SK-N-DZ (cell line): ENCODE measurements at regions not wholly inside any gene's neighbourhood (a gene's known extent, or its start where the extent isn't known, plus 50 kb on each side); places are given as distances from the start of the nearest gene placed in this dataset.
"Not testable (repeated sequence)": the region's sequence is repeated elsewhere in the genome, so short reads cannot be mapped to it uniquely, and the experiment has no call there.

Experiments used
- DNase-seq: peaks from one replicate; pipeline ENCODE4 v3.0.0-alpha.2; 2015; ENCODE audit warnings: low spot score

GRCh38 chrX:23458957-23459356 lies 124.3 kb downstream of the PTCHD1 start:
- not testable (repeated sequence) for DNase-seq

- no peak for DNase-seq
Measured at GRCh38 chrX:23465105-23465791, 130.6 kb downstream of the PTCHD1 start.

DNA sequence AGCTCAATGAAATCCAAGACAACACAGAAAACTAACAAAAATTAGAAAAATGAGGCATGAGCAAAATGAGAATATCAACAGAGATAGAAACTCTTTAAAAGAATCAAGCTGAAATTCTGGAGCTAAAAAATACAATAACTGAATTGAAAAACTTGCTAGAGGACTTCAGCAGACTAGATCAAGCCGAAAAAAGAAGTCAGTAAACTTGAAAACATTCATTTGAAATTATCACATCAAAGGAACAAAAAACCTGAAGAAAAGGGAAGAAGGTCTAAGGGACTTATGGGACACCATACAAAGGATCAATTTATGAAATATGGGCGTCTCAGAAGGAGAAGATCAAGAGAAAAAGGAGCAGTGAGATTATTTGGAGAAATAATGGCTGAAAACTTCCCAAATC lies 131.3 kb downstream of the PTCHD1 start:
- no peak for DNase-seq

GRCh38 chrX:23478056-23478455 lies 143.4 kb downstream of the PTCHD1 start:
- DNase-seq = no peak

GRCh38 chrX:23478561-23478960 lies 143.9 kb downstream of the PTCHD1 start:
- DNase-seq = no peak

DNA sequence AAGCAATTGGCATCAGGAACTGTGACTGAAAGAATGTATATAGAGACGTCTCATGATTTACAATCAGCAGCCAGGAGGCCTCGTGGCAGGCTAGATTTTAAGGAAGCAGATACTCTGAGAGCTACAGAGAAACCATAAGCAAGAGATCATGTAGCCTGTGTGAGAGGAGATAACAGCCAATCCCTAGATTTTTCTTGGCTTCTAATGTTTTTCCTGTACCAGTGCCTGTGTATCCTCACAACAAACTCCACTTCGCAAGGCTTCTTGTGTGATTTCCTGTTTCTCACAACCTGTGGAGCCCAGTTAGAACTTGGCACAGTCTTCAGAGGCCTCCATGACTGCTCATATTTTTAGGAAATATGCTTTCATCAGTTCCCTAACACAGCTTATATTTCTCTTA lies 147.9 kb downstream of the PTCHD1 start:
- DNase-seq = no peak

DNA sequence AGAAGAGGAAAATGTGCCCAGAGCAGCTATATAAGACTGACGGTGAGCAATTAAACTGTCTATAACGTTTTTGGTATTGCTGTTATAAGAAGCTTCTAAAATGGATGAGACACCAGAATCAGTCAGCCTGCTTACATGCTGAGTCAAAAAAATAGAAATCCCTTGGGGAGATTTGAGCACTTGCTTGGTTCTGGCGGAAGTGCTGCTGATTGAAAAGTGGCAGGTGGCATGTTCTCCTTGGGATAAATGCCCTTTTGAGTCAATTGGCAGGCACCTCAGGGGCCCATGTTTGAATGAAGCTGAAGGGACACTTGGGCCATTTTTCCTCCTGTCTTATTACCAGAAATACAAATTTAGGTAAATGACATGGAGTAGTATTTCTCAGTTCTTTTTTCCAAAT lies 148.7 kb downstream of the PTCHD1 start:
- no peak for DNase-seq

- DNase-seq = no peak
Measured at GRCh38 chrX:23493941-23494374, 159.3 kb downstream of the PTCHD1 start.

GRCh38 chrX:23494741-23495140 lies 160.1 kb downstream of the PTCHD1 start:
- peak; percentile 59 for DNase-seq

DNA sequence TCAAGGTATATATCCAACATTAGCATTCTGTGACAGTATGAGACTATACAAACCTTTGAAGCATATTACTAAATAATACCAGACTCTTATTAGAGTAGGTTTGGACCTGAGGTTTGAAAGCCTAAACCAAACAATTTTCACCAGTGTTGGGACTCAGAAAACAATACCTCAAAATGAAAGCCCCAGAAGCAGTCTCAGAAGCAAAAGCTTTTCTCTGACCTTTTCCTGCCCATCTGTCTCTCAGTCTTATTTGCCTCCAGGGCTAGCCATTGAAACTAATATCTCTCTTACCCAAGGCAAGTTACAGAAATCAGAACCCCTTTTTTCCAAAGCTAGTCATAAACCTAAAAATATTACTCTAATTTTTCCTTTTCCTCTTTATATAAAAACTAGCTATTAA lies 163.3 kb downstream of the PTCHD1 start:
- DNase-seq = no peak

GRCh38 chrX:23501974-23502373 lies 165.3 kb upstream of the PRDX4 start:
- DNase-seq = no peak

- DNase-seq = no peak
Measured at GRCh38 chrX:23503835-23504539, 163.3 kb upstream of the PRDX4 start.

DNA sequence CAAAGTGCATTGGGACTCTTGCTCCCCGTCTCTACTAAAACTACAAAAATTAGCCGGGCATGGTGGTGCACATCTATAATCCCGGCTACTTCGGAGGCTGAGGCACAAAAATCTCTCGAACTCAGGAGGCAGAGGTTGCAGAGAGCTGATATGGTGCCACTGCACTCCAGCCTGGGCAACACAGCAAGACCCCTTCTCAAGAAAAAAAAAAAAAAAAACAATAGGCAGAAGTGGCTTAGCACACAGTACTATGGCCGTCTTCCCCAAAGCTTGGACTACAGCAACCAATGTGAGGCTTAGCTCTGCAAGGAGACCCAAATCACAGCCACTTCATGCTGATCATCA lies 162.8 kb upstream of the PRDX4 start:
- DNase-seq = no peak

DNA sequence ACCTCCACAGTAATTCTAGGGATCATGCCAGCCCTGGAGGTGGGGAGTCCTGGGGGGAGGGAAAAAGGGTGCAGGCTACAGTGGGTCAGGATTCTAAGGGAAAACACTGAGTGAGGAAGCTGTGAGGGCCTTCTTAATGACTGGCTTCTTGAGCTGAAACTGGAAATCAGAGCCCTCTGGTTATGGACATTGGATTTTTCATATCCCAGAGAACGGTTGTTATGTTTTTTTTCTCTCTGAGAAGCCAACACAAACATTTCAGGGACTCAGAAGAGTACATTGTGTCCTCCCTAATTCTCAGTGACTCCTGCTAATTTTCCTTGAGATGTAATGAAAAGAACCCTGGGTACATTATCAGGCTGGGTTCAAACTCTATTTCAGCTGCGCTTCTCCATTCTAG lies 162.4 kb upstream of the PRDX4 start:
- no peak for DNase-seq

GRCh38 chrX:23505531-23506303 lies 161.6 kb upstream of the PRDX4 start:
- DNase-seq = peak; percentile 48

- no peak for DNase-seq
Measured at GRCh38 chrX:23509256-23509655, 158.0 kb upstream of the PRDX4 start.

GRCh38 chrX:23511793-23512192 lies 155.5 kb upstream of the PRDX4 start:
- DNase-seq = no peak

GRCh38 chrX:23513121-23513520 lies 154.2 kb upstream of the PRDX4 start:
- no peak for DNase-seq

- no peak for DNase-seq
Measured at GRCh38 chrX:23514082-23514481, 153.2 kb upstream of the PRDX4 start.

DNA sequence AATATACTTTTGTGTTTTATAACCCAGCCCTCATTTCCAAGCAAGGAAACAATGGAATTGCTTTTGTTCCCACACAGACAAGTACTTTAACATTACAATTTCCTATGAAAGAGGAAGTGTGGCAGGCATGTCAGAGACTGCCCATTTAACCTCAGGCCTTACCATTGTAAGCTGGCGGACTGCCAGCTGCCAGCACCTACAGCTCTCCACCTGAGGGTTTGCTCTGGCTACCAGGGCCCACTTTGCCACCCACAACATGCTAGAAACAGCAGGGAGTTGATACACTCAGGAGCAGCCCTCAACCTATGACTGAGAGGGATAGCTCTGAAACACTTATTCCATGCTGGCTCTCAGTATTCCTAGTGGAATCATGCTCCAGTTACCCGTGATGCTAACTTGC lies 152.3 kb upstream of the PRDX4 start:
- no peak for DNase-seq

DNA sequence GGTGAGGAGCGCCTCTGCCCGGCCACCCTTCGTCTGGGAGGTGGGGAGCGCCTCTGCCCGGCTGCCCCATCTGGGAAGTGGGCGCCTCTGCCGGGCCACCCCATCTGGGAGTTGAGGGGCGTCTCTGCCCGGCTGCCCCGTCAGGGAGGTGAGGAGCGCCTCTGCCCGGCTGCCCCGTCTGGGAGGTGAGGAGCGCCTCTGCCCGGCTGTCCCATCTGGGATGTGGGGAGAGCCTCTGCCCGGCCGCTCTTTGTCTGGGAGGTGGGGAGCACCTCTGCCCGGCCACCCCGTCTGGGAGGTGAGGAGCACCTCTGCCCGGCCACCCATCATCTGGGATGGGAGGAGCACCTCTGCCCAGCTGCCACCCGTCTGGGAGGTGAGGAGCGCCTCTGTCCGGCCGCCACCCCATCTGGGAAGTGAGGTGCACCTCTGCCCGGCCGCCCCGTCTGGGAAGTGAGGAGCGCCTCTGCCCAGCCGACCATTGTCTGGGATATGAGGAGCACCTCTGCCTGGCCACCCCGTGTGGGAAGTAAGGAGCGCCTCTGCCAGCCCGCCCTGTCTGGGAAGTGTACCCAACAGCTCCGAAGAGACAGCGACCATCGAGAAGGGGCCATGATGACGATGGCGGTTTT lies 144.2 kb upstream of the PRDX4 start:
- DNase-seq = not testable (repeated sequence)

- DNase-seq = no peak
Measured at GRCh38 chrX:23524467-23524866, 142.8 kb upstream of the PRDX4 start.
